ENCODE measurements at regions not wholly inside any gene's neighbourhood (a gene's known extent, or its start where the extent isn't known, plus 50 kb on each side); places are given as distances from the start of the nearest gene placed in this dataset.

- TF ChIP-seq POLR2A (IDR thresholded peaks at IDR 0.05), result no peak
- TF ChIP-seq, protein P1, sequence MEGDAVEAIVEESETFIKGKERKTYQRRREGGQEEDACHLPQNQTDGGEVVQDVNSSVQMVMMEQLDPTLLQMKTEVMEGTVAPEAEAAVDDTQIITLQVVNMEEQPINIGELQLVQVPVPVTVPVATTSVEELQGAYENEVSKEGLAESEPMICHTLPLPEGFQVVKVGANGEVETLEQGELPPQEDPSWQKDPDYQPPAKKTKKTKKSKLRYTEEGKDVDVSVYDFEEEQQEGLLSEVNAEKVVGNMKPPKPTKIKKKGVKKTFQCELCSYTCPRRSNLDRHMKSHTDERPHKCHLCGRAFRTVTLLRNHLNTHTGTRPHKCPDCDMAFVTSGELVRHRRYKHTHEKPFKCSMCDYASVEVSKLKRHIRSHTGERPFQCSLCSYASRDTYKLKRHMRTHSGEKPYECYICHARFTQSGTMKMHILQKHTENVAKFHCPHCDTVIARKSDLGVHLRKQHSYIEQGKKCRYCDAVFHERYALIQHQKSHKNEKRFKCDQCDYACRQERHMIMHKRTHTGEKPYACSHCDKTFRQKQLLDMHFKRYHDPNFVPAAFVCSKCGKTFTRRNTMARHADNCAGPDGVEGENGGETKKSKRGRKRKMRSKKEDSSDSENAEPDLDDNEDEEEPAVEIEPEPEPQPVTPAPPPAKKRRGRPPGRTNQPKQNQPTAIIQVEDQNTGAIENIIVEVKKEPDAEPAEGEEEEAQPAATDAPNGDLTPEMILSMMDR (IDR thresholded peaks at IDR 0.05), result no peak
Measured at GRCh38 chr14:83988275-83988674, 1541.7 kb upstream of the FLRT2 start.
